GM12891 (cell line): ENCODE measurements at regions not wholly inside any gene's neighbourhood (a gene's known extent, or its start where the extent isn't known, plus 50 kb on each side); places are given as distances from the start of the nearest gene placed in this dataset.
"Not testable (repeated sequence)": the region's sequence is repeated elsewhere in the genome, so short reads cannot be mapped to it uniquely, and the experiment has no call there.

Experiments
- DNase-seq: peaks from one replicate; pipeline ENCODE4 v3.0.0; 2011; ENCODE audit warnings: low spot score; ENCODE audit not compliant: insufficient read length
- FAIRE-seq: peaks from 2 replicates; lab custom pipeline; 2011; peaks lifted over from hg19 to GRCh38; lab: Jason Lieb, UNC
- PAX5 ChIP-seq: IDR thresholded peaks from 2 replicates; pipeline ENCODE4 v1.6.1; 2011; ENCODE audit warnings: low read length, moderate library complexity, mild to moderate bottlenecking; ENCODE audit not compliant: insufficient read depth, severe bottlenecking
- POLR2A ChIP-seq: IDR thresholded peaks from 2 replicates; pipeline ENCODE4 v1.6.1; 2011; ENCODE audit warnings: low read depth, low read length, control low read depth
- POLR2AphosphoS5 ChIP-seq: IDR thresholded peaks from 2 replicates; pipeline ENCODE4 v1.6.1; 2011; ENCODE audit warnings: low read depth, low read length, control low read depth
- POU2F2 ChIP-seq: IDR thresholded peaks from 2 replicates; pipeline ENCODE4 v1.6.1; 2011; ENCODE audit warnings: low read depth, mild to moderate bottlenecking, control low read depth, low read length, moderate library complexity
- SPI1 ChIP-seq: IDR thresholded peaks from 2 replicates; pipeline ENCODE4 v1.6.1; 2011; ENCODE audit warnings: low read depth, low read length, control low read depth
- TAF1 ChIP-seq: IDR thresholded peaks from 2 replicates; pipeline ENCODE4 v1.6.1; 2011; ENCODE audit warnings: low read depth, low read length, control low read depth

GRCh38 chrX:109782994-109783700 is 50.1 kb upstream of the ACSL4 start:
- FAIRE-seq (peak; percentile 94), DNase-seq (no peak)

GRCh38 chrX:109783701-109784079 is 50.6 kb upstream of the ACSL4 start:
- no peak for FAIRE-seq
- no peak for DNase-seq
- TF ChIP-seq TAF1 (no peak), POLR2A (no peak), POU2F2 (no peak), PAX5 (no peak), POLR2AphosphoS5 (no peak), SPI1 (no peak)

More at GRCh38 chrX:109782994-109783700, 50.1 kb upstream of the ACSL4 start:
- no peak for TF ChIP-seq PAX5
- no peak for TF ChIP-seq TAF1
- no peak for TF ChIP-seq POU2F2
- TF ChIP-seq POLR2AphosphoS5 = no peak
- no peak for TF ChIP-seq SPI1
- no peak for TF ChIP-seq POLR2A

- DNase-seq = no peak
- no peak for FAIRE-seq
- TF ChIP-seq POLR2A (no peak), POLR2AphosphoS5 (no peak), TAF1 (no peak), PAX5 (no peak)
Observed at GRCh38 chrX:109785053-109785452, 52.0 kb upstream of the ACSL4 start.

GRCh38 chrX:109790511-109790910 is 57.5 kb upstream of the ACSL4 start:
- not testable (repeated sequence) for FAIRE-seq, DNase-seq

- DNase-seq = no peak
- TF ChIP-seq POLR2AphosphoS5 = no peak
- TF ChIP-seq PAX5 = no peak
- no peak for TF ChIP-seq POLR2A
- TF ChIP-seq POU2F2 = no peak
- no peak for TF ChIP-seq SPI1
- TF ChIP-seq TAF1 = no peak
- FAIRE-seq = no peak
Observed at GRCh38 chrX:109793191-109793590, 60.1 kb upstream of the ACSL4 start.

GRCh38 chrX:109795682-109796081 is 62.6 kb upstream of the ACSL4 start:
- no peak for DNase-seq
- TF ChIP-seq POLR2AphosphoS5 (no peak), TAF1 (no peak), SPI1 (no peak), POU2F2 (no peak), PAX5 (no peak), POLR2A (no peak)
- FAIRE-seq = no peak

- TF ChIP-seq POU2F2 (no peak), POLR2A (no peak), PAX5 (no peak), POLR2AphosphoS5 (no peak), SPI1 (no peak), TAF1 (no peak)
- FAIRE-seq = no peak
- DNase-seq = no peak
Observed at GRCh38 chrX:109797311-109797975, 64.4 kb upstream of the ACSL4 start.

GRCh38 chrX:109812236-109812635 is 79.2 kb upstream of the ACSL4 start:
- FAIRE-seq = peak; percentile 65

GRCh38 chrX:109813236-109813635 is 80.2 kb upstream of the ACSL4 start:
- no peak for DNase-seq
- FAIRE-seq = no peak
- TF ChIP-seq POLR2A (no peak), PAX5 (no peak), SPI1 (no peak), POU2F2 (no peak), POLR2AphosphoS5 (no peak), TAF1 (no peak)

More at GRCh38 chrX:109812236-109812635, 79.2 kb upstream of the ACSL4 start:
- DNase-seq = no peak
- TF ChIP-seq PAX5 (no peak), SPI1 (no peak), POU2F2 (no peak), POLR2A (no peak), TAF1 (no peak), POLR2AphosphoS5 (no peak)

GRCh38 chrX:109818976-109819375 is 85.9 kb upstream of the ACSL4 start:
- no peak for FAIRE-seq
- DNase-seq = no peak
- TF ChIP-seq POU2F2 (no peak), TAF1 (no peak), POLR2A (no peak), PAX5 (no peak), POLR2AphosphoS5 (no peak), SPI1 (no peak)

- TF ChIP-seq PAX5 (no peak), TAF1 (no peak), POLR2A (no peak), SPI1 (no peak), POU2F2 (no peak), POLR2AphosphoS5 (no peak)
- no peak for DNase-seq
- FAIRE-seq = no peak
Observed at GRCh38 chrX:109822861-109823260, 89.8 kb upstream of the ACSL4 start.
